Left kidney (tissue), 1 donor: ENCODE measurements at regions not wholly inside any gene's neighbourhood (a gene's known extent, or its start where the extent isn't known, plus 50 kb on each side); places are given as distances from the start of the nearest gene placed in this dataset.
"Not testable (repeated sequence)": the region's sequence is repeated elsewhere in the genome, so short reads cannot be mapped to it uniquely, and the experiment has no call there.

Experiments
- DNase-seq: peaks from one replicate; pipeline ENCODE4 v3.0.0-alpha.2; 2013

DNA sequence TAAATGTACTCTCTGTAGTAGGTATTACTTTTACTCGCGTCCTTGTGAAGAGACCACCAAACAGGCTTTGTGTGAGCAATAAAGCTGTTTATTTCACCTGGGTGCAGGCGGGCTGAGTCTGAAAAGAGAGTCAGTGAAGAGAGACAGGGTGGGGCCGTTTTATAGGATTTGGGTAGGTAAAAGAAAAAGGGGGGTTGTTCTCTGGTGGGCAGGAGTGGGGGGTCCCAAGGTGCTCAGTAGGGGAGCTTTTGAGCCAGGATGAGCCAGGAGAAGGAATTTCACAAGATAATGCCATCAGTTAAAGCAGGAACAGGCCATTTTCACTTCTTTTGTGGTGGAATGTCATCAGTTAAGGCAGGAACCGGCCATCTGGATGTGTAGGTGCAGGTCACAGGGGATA lies 918.7 kb upstream of the CRIM1 start:
- not testable (repeated sequence) for DNase-seq

DNA sequence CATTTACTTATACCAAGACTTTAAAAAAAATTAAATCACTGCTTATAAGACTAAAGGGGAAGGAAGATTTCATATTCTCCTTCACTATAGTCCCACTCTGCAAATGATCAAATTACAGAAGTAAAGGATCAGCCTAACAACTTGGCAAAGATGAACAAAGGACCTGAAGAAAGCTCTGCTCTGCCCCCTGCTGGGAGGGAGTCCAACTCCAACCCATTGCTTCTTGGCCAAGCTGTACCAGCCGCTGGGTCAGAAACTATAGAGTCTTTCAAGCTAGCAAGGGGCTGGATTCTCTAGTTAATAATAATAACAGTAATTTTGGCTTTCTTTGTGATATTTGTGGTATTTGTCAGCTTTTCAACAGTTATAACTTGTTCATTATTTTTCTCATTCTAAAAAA lies 927.0 kb upstream of the CRIM1 start:
- peak; percentile 37 for DNase-seq

DNA sequence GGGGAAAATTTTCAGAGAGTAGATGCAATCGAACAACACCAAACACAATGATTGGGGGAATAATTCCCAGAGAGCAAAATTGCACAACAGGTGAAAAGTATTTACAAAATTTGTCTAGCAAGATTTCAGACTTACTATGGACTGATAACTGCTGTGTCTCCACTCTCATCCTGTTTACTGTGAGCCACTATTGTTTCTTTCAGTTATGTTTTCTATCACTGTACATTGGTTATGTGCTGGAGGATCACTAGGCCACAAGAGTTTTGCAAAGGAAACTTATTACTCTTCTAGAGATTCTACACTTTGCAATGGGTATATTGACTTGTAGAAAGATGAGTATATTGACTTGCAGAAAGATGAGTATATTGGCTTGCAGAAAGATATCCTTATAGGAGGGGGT lies 934.1 kb upstream of the CRIM1 start:
- no peak for DNase-seq

DNA sequence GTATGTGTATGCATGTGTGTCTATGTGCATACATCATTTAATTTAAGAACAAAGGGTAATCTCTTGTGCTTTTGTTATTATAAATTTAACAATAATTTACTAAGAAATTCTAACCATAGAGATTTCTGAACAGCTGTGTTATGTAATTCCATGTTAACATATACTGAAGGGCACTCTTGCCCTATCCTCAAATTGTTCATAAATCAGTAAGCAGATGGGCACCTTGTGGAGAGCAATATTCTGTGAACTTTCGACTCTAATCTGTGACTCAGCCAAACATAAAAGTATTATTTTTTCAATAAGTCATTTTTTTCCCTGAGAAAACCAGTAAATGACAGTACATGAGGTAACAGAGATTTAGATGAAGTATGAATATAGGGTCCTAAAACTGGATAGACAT lies 938.3 kb upstream of the CRIM1 start:
- DNase-seq = no peak

DNA sequence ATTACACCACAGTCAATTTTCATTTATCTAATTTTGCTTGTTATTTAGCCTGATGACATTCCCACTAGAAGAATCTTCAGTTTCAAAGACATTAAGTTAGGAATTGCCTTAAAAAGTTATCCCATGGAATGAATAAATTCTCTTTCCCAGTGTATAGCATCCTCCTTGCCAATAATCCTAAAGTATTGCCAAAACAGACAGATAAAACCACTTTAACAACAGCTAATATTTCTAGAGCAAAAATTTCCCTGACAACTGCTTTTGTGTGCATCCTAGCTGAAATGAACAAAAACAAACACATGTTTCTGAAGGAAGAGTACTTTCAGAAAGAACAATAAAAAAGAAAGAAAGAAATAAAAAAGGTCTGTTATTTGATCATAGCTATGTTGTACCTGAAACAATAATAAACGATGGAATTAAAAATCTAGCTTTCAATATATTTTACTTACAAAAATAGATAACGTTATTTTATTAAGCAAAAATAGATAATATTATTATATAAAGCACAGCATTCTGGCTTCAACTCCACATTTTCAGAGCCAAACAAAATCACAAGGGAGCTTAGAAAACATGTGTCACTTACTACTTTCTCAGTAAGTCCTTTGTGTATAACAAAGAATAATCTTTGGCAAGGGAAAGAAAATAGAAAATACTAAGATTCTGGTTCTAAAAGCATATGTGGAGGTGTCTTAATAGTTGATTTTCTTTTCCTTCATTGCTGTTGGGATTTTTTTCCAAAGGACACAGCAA lies 939.0 kb upstream of the CRIM1 start:
- no peak for DNase-seq

DNA sequence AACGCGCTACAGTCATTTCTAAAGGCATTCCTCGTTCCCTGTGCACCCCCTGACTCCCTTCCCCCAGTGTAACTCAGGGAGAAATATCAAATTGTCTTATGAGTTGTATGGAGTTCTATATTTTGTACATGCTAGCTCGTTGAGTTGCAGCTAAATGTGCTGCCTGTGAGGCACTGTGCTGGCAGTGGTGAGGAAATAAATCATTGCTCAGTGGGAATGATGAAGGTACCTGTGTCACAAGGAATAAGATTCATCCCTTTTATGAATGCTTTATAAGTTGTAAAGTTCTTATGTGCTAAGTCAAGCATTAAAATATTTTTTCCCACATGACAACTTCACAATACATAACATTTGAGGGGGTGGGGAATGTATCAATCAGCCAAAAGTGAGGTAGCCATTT lies 939.6 kb upstream of the CRIM1 start:
- DNase-seq = no peak

DNA sequence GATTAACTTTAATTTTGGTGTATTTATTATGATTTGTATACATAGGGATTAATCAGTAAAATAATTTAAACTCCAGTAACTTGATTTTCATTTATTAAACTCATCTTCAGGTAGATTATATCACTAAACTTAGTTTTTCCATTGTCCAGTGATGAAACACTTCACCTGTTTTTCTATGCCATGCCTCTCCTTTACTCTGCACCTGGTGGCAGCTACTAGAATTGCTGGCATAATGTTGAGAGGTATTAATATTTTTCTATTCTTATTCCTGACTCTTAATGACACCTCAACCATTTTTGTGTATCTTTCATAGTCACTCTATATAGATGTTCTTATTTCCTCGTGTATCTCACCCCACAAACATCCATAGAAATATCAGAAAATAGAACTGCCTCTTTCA lies 940.3 kb upstream of the CRIM1 start:
- no peak for DNase-seq

DNA sequence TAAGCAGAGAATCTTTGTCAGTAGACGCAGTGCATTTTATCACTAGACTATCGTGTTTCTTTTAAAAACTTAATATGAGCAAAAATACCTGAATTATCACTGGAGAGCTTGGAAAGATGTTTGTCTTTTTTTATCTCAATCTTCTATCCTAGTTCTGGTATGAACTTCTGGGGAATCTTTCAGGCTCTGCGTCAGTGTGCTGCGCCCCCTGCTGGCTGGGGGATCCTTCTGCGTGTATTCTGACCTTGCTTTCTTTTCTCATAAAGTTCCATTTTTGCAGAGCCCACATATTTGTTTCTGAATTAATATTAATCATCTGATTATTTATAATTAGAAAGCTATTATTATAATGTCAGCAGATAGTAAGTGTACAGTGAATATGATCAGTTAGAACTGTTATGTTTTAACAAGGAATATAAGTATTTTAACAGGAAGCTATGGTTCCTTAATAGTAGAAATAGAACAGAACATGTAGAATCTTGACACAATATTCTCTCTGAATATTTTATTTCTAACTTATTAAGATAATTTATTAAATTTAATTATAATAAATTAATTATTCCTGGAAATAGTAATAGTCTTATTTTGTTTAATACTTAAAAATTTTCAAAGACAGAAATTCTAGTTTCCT lies 945.0 kb upstream of the CRIM1 start:
- peak; percentile 44 for DNase-seq

DNA sequence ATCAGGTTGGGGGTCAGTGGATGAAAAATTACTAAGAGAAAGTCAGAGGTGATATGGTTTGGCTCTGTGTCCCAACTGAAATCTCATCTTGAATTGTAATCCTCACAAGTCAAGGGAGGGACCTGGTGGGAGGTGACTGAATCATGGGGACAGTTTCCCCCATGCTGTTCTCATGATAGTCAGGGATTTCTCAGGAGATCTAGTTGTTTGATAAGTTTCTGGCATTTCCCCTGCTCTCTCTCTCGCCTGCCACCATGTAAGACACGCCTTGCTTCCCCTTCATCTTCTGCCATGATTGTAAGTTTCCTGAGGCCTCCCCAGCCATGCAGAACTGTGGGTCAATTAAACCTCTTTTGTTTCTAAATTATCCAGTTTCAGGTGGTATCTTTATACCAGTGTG lies 945.8 kb upstream of the CRIM1 start:
- no peak for DNase-seq

- DNase-seq = no peak
These were observed 947.3 kb upstream of the CRIM1 start for GRCh38 chr2:35408320-35408719.

DNA sequence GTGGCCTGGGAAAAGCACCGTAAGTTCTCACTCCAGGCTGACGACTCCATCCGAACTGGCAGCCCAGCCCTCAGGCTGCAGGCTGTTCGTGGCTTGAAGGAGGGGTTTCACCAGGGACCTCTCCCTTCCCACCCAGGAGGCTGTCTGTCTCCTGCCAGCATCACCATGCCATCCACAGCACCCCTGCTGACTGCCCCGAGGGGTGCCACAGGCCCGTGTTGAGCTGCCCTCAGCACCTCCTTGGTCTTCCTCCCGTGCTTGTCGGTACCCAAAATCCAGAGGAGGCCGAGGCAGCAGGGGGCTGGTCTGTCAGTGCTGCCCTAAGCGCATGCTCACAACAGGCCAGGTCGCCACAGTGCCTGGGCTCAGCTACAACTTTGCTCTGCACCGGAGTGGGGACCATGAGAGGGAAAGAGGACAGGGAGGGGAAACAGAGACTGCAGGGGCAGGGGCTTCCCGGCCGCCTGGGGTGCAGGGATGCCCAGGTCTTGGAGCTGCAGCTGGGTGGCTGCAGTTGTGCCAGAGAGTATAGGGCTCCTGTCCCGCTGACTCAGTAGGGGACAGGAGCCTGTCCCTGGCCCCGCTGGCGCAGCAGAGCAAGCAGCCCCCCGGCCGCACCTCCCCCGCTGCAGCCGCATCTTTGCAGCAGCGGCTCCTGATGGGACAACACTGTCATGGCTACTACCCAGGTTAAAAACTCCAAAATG lies 963.7 kb upstream of the CRIM1 start:
- DNase-seq = no peak

DNA sequence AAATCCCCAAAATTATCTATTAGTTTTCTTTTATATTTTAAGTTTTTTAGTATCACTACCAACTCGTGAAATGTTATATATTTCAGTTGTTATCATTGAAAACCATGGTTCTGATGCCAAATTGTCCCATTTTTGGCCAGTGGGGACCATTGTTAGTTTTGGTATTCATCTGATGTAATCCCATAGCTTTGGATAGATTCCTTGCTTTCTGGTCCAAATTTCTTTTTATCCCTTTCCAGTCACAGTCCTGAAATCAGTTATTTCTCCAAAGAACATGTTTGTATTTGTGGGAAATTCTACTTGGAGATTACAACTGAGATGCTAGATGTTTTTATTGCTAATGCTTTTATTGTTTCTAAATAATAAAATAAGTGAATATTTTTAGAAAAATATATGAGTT lies 976.8 kb upstream of the CRIM1 start:
- no peak for DNase-seq

DNA sequence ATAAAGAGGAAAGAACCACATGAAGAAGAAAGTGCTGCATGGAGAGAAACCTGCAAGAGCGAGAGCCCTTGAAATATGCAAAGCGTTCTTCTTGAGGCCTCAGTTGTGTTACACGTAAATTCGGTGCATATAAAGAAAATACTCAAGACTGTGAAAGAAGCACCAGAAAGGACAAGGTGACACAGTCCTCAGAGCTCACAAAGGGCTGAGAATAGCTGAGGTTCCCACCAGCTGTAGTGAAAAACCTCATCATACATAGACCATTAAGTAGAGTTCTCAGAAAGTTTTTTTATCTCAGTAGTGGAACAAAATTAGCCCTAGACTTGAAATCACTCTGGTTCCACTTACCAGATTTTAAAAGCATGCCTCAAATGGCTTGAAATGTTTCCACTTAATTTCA lies 980.7 kb upstream of the CRIM1 start:
- no peak for DNase-seq

GRCh38 chr2:35365859-35366258 lies 989.7 kb upstream of the CRIM1 start:
- no peak for DNase-seq

DNA sequence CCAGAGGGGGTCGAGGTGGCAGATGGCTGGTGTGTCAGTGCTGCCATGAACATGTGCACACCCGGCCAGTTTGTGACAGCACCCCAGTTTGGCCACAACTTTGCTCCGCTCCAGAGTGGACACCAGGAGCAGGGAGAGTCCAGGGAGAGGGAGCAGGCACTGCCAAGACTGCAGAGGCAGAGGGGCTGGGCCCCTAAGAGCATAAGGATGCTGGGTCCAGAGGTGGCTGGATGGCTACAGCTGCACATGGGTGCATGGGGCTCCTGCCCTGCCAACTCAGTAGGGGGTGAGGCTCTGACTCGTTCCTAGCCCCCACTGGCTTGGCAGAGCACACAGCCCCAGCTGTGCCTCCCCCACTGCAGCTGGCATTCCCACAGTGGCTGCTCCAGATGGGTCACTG lies 999.2 kb upstream of the CRIM1 start:
- no peak for DNase-seq

GRCh38 chr2:35355056-35355455 lies 1000.5 kb upstream of the CRIM1 start:
- no peak for DNase-seq

DNA sequence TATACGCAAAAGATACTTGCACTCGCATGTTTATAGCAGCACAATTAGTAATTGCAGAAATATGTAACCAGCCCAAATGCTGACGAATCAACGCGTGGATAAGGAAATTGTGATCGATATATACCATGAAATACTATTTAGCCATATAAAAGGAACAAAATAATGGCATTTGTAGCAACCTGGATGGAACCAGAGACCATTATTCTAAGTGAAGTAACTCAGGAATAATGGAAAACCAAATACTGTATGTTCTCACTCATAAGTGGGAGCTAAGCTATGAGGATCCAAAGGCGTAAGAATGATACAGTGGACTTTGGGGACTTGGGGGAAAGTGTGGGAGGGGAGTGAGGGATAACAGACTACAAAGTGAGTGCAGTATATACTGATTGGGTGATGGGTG lies 1008.0 kb upstream of the CRIM1 start:
- no peak for DNase-seq

GRCh38 chr2:35343135-35343534 lies 1012.4 kb upstream of the CRIM1 start:
- DNase-seq = no peak

GRCh38 chr2:35339211-35339610 lies 1016.4 kb upstream of the CRIM1 start:
- no peak for DNase-seq

DNA sequence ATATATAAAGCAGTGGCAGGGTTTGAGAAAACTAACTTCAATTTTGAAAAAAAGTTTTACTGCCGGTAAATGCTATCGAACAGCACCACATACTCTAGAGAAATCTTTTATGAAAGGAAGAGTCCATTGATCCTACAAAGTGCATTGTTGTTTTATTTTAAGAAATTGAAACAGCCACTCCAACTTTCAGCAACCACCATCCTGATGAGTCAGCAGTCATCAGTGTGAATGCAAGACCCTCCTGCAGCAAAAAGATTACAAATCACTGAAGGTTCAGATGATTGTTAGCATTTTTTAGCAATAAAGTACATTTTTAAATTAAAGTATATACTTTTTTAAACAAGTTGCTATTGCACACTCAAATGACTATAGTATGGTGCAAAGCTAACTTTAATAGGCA lies 1017.7 kb upstream of the CRIM1 start:
- no peak for DNase-seq

GRCh38 chr2:35314049-35314448 lies 1041.5 kb upstream of the CRIM1 start:
- DNase-seq = no peak

- no peak for DNase-seq
These were observed 1054.2 kb upstream of the CRIM1 start for GRCh38 chr2:35301369-35301768.

- DNase-seq = peak; percentile 15
These were observed 1057.1 kb upstream of the CRIM1 start for GRCh38 chr2:35298493-35298892.

DNA sequence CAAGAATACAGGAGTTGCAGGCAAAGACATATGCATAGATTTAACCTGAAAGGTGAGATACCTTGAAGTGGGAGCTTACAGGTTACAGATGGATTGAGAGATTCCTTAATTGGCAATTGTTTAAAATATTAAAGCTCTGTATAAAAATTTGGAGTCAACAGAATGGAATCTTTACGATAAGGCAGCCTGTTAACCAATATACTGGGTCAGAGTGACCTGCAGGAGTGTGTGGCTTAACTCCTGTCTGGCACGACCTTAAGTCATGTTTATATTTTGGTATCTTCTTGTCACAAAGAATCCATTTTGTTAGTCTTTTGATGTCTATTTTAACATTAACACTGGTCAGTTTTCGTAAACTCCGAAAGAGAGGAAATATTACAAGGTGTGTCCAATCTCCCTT lies 1058.2 kb upstream of the CRIM1 start:
- no peak for DNase-seq
